ELR (cell line): ENCODE measurements at regions not wholly inside any gene's neighbourhood (a gene's known extent, or its start where the extent isn't known, plus 50 kb on each side); places are given as distances from the start of the nearest gene placed in this dataset.

ENCODE experiments used
- DNase-seq: peaks from one replicate; pipeline ENCODE4 v3.0.0-alpha.2; 2015; ENCODE audit warnings: low read depth

DNA sequence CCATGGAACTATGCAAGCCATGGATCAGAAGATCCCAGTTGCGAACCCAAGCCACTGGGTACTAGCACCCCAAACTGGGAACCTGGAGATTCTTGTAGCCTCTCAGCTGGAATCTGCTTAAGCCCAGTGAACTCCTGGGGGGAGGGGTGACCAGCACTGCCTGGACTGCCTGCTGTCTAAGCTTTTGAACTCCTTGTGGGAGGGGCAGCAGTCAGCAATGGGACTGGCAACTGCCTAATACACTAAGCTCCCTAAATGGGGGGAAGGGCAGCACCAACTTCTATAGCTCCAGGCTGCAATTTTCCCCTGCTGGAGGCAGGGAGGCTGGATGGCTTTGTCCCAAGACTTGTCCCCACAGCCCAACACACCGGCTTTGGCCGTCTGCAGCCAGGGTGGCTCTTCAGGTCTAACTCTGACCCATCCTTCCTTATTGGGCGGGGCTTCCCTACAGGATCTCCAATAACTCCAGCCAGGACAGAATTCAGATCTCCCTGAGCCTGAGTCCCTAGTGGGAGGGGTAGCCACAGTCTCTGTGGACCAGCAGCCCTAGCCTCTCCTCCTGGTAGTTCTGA, 485.1 kb downstream of the SOX5 start:
- no peak for DNase-seq

GRCh38 chr12:23472329-23472971, 477.0 kb downstream of the SOX5 start:
- no peak for DNase-seq

- no peak for DNase-seq
Measured at GRCh38 chr12:23473071-23473470, 476.4 kb downstream of the SOX5 start.

GRCh38 chr12:23474438-23474976, 475.0 kb downstream of the SOX5 start:
- no peak for DNase-seq
